Caco-2 (cell line): ENCODE measurements at regions not wholly inside any gene's neighbourhood (a gene's known extent, or its start where the extent isn't known, plus 50 kb on each side); places are given as distances from the start of the nearest gene placed in this dataset.

Experiments used
- BruUV-seq: library from RNA; stranded (reverse); fragments of 400-500 nt; replicated peaks from 2 replicates; lab custom pipeline; 2021; lab: Mats Ljungman, UMichigan
- CTCF ChIA-PET: fragments of 300-600 bp; sonication (Branson Sonifier 250); formaldehyde crosslinking; loops from one replicate; lab custom pipeline; 2022; ENCODE audit warnings: antibody characterized with exemption; lab: Charles Lee
- POLR2A ChIA-PET: fragments of 300-600 bp; sonication (Branson Sonifier 250); formaldehyde crosslinking; loops from one replicate; lab custom pipeline; 2022; ENCODE audit warnings: antibody characterized with exemption; lab: Charles Lee
- DNase-seq, 2 experiments: peaks; one replicate each; pipeline versions ENCODE4 v3.0.0 to v3.0.0-alpha.2; 2020 to 2022
- H3K27me3 ChIP-seq: replicated peaks from 2 replicates; pipeline ENCODE4 v1.6.0; 2011; ENCODE audit warnings: low read length; ENCODE audit not compliant: control insufficient read depth, insufficient read depth
- H3K36me3 ChIP-seq: 2 replicates; pipeline ENCODE4 v1.5.1; 2011; ENCODE audit warnings: low read length; ENCODE audit not compliant: control insufficient read depth, insufficient read depth
- H3K4me1 ChIP-seq: fragments of 250-450 bp; sonication (Bioruptor Pico); 2 replicates; pipeline ENCODE4 v1.5.1; 2020; ENCODE audit warnings: mild to moderate bottlenecking
- H3K4me3 ChIP-seq: 2 replicates; pipeline ENCODE4 v1.5.1; 2011; ENCODE audit warnings: low read depth, mild to moderate bottlenecking, control low read depth, low read length
- H3K9me3 ChIP-seq: fragments of 250-450 bp; sonication (Bioruptor Pico); 2 replicates; pipeline ENCODE4 v1.5.1; 2020; ENCODE audit warnings: mild to moderate bottlenecking, moderate library complexity
- H3K27ac Mint-ChIP-seq: one replicate; pipeline ENCODE4 v1.8.0; 2022; ENCODE audit warnings: mixed read lengths; ENCODE audit not compliant: unreplicated experiment
- H3K27me3 Mint-ChIP-seq: one replicate; pipeline ENCODE4 v1.8.0; 2022; ENCODE audit warnings: mixed read lengths; ENCODE audit not compliant: insufficient read depth, unreplicated experiment
- H3K36me3 Mint-ChIP-seq: one replicate; pipeline ENCODE4 v1.8.0; 2022; ENCODE audit warnings: mild to moderate bottlenecking, mixed read lengths; ENCODE audit not compliant: insufficient read depth, unreplicated experiment
- H3K4me1 Mint-ChIP-seq: one replicate; pipeline ENCODE4 v1.8.0; 2022; ENCODE audit warnings: low read depth, mixed read lengths; ENCODE audit not compliant: unreplicated experiment
- H3K4me3 Mint-ChIP-seq: one replicate; pipeline ENCODE4 v1.8.0; 2022; ENCODE audit warnings: mild to moderate bottlenecking, moderate library complexity, mixed read lengths; ENCODE audit not compliant: unreplicated experiment
- H3K9me3 Mint-ChIP-seq: one replicate; pipeline ENCODE4 v1.8.0; 2022; ENCODE audit warnings: mixed read lengths; ENCODE audit not compliant: unreplicated experiment
- CTCF ChIP-seq, 2 experiments: fragments of 200-600 bp in 1 of 2; IDR thresholded peaks; 1 replicate in 1 of 2; 2 replicates in 1 of 2; pipeline versions ENCODE4 v1.5.1 to v1.8.0; 2011 to 2022; ENCODE audit warnings: antibody characterized with exemption in 1 of 2, control low read depth in 1 of 2, inconsistent platforms in 1 of 2, low read depth in 1 of 2, low read length in 1 of 2, mild to moderate bottlenecking in 1 of 2, moderate library complexity in 1 of 2; ENCODE audit not compliant: insufficient read depth in 1 of 2, severe bottlenecking in 1 of 2, unreplicated experiment in 1 of 2
- intact Hi-C: fragments of 100-400 bp; cut with micrococcal nuclease; formaldehyde crosslinking; loops from one replicate; pipeline ENCODE4 v1.10.0; 2022; ENCODE audit not compliant: unreplicated experiment

DNA sequence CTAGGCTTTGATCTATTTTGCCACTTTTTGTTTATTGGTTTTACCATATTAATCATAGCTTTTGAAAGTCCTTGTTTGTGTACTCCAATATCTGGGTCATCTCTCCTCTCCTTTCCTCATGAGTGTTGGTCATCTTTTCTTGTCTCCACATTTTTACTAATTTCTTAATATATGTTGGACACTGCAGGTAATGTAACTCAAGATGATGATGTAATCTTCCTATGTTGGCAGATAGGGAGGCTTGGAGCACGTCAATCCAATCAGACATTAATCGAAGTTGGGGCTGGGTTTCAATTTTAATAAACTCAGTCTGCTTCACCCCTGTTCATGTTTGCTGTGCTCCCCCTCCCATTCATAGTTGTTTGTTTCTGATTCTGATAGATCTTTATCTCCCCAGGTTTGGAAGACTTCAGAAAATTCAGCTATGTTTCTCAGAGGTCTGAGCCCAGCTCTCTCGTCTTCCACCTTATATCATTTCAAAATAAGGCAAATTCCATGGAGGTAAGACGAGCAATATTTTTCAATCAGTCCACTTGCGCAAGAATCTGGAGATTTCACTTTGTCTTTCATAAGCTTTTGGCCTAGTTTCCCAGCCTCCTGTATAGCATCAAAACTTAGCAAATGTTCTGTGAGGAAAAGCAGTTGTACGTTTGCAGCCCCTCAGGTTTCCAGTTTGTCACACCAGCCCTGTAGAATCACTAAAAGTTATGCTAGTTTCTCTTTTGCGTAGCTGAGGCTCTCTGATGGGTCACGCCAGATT lies 504.1 kb downstream of the TMTC2 start:
- Mint-ChIP-seq H3K27ac (no peak overlapping the region), H3K4me1 (no peaks in the 10 kb centered on the region), H3K36me3 (no peaks in the 10 kb centered on the region), H3K4me3 (no peak overlapping the region), H3K27me3 (peaks cover 2% of the 10 kb centered on the region), H3K9me3 (no peaks in the 10 kb centered on the region)
- no TSS peak for BruUV-seq
- no peak overlapping the region for H3K4me3 ChIP-seq
- ChIA-PET CTCF (no interaction called here), POLR2A (no interaction called here)
- intact Hi-C loops: no loop called here
- H3K27me3 ChIP-seq: no peaks in the 10 kb centered on the region
- H3K9me3 ChIP-seq: no peaks in the 10 kb centered on the region
- H3K36me3 ChIP-seq: no peaks in the 10 kb centered on the region
- TF ChIP-seq CTCF (IDR thresholded peaks at IDR 0.05; ENCODE audit: insufficient read depth in 1 of 2, low read depth in 1 of 2, low read length in 1 of 2, severe bottlenecking in 1 of 2, unreplicated experiment in 1 of 2): no peak
- DNase-seq: no peak
- no peaks in the 10 kb centered on the region for H3K4me1 ChIP-seq

- Histone ChIP-seq H3K4me1 (no peaks in the 10 kb centered on the region), H3K36me3 (no peaks in the 10 kb centered on the region), H3K9me3 (no peaks in the 10 kb centered on the region), H3K27me3 (no peaks in the 10 kb centered on the region), H3K4me3 (no peak overlapping the region)
- no peak overlapping the region for H3K4me3 Mint-ChIP-seq
- H3K36me3 Mint-ChIP-seq: no peaks in the 10 kb centered on the region
- no peaks in the 10 kb centered on the region for H3K4me1 Mint-ChIP-seq
- no peak for TF ChIP-seq CTCF (IDR thresholded peaks at IDR 0.05; ENCODE audit: insufficient read depth in 1 of 2, low read depth in 1 of 2, low read length in 1 of 2, severe bottlenecking in 1 of 2, unreplicated experiment in 1 of 2)
- no peak for DNase-seq
- intact Hi-C loops: no loop called here
- no peak overlapping the region for H3K27ac Mint-ChIP-seq
- ChIA-PET POLR2A (no interaction called here), CTCF (no interaction called here)
- H3K9me3 Mint-ChIP-seq: no peaks in the 10 kb centered on the region
- no TSS peak for BruUV-seq
- peaks cover 2% of the 10 kb centered on the region for H3K27me3 Mint-ChIP-seq
These were observed 499.7 kb downstream of the TMTC2 start for GRCh38 chr12:83186419-83186818.

DNA sequence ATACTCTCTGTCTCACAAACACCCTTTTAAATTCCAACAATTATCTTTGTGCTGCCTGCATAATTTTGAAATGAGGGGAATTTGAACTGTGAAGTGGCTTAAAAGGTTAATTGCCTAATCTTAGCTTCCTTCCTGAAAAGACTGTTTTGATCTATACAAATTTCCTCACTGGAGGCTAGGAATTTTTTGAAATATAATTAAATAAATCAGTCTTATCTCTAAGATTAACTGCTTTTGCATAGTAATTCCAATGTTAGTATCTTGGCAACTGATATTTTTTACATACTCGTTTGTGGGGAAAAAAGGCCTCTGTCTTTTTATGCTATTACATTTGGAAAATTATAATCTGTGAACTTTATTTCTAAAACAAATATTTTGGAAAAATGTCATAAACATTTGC lies 498.5 kb downstream of the TMTC2 start:
- CTCF ChIA-PET: no interaction called here

More for the DNA sequence above, 498.5 kb downstream of the TMTC2 start:
- no peaks in the 10 kb centered on the region for H3K9me3 ChIP-seq
- H3K36me3 Mint-ChIP-seq: no peaks in the 10 kb centered on the region
- no peaks in the 10 kb centered on the region for H3K4me1 ChIP-seq
- H3K27ac Mint-ChIP-seq: no peak overlapping the region
- DNase-seq: no peak
- BruUV-seq: no TSS peak
- intact Hi-C loops: no loop called here
- TF ChIP-seq CTCF (IDR thresholded peaks at IDR 0.05; ENCODE audit: insufficient read depth in 1 of 2, low read depth in 1 of 2, low read length in 1 of 2, severe bottlenecking in 1 of 2, unreplicated experiment in 1 of 2): no peak
- no peaks in the 10 kb centered on the region for H3K4me1 Mint-ChIP-seq
- H3K4me3 ChIP-seq: no peak overlapping the region
- peaks cover under 1% of the 10 kb centered on the region for H3K27me3 Mint-ChIP-seq
- H3K27me3 ChIP-seq: no peaks in the 10 kb centered on the region
- no peak overlapping the region for H3K4me3 Mint-ChIP-seq
- H3K36me3 ChIP-seq: no peaks in the 10 kb centered on the region
- H3K9me3 Mint-ChIP-seq: no peaks in the 10 kb centered on the region
- POLR2A ChIA-PET: no interaction called here
